HT-29 (cell line): ENCODE measurements at regions not wholly inside any gene's neighbourhood (a gene's known extent, or its start where the extent isn't known, plus 50 kb on each side); places are given as distances from the start of the nearest gene placed in this dataset.
"Not testable (repeated sequence)": the region's sequence is repeated elsewhere in the genome, so short reads cannot be mapped to it uniquely, and the experiment has no call there.

Experiments used
- DNase-seq: peaks from one replicate; pipeline ENCODE4 v3.0.0-alpha.2; 2015; ENCODE audit warnings: low spot score

GRCh38 chr18:47413327-47413726 lies 161.9 kb upstream of the SKOR2 start:
- DNase-seq: no peak

- DNase-seq: no peak
These were observed 161.5 kb upstream of the SKOR2 start for GRCh38 chr18:47412924-47413323.

- no peak for DNase-seq
These were observed 159.7 kb upstream of the SKOR2 start for GRCh38 chr18:47411159-47411558.

GRCh38 chr18:47410139-47410538 lies 158.7 kb upstream of the SKOR2 start:
- DNase-seq: no peak

- DNase-seq: no peak
These were observed 158.1 kb upstream of the SKOR2 start for GRCh38 chr18:47409519-47409918.

- no peak for DNase-seq
These were observed 156.3 kb upstream of the SKOR2 start for GRCh38 chr18:47407736-47408135.

- DNase-seq: no peak
These were observed 153.4 kb upstream of the SKOR2 start for GRCh38 chr18:47404845-47405244.

- no peak for DNase-seq
These were observed 152.5 kb upstream of the SKOR2 start for GRCh38 chr18:47403949-47404348.

- no peak for DNase-seq
These were observed 151.9 kb upstream of the SKOR2 start for GRCh38 chr18:47403317-47403716.

- no peak for DNase-seq
These were observed 148.0 kb upstream of the SKOR2 start for GRCh38 chr18:47399475-47399874.

- peak; percentile 38 for DNase-seq
These were observed 146.3 kb upstream of the SKOR2 start for GRCh38 chr18:47397671-47398319.

GRCh38 chr18:47391665-47392064 lies 140.2 kb upstream of the SKOR2 start:
- no peak for DNase-seq

GRCh38 chr18:47390410-47391024 lies 139.1 kb upstream of the SKOR2 start:
- no peak for DNase-seq

GRCh38 chr18:47389210-47389609 lies 137.8 kb upstream of the SKOR2 start:
- no peak for DNase-seq

GRCh38 chr18:47387864-47388263 lies 136.4 kb upstream of the SKOR2 start:
- DNase-seq: no peak

- no peak for DNase-seq
These were observed 132.3 kb upstream of the SKOR2 start for GRCh38 chr18:47383729-47384128.

GRCh38 chr18:47381975-47382570 lies 130.6 kb upstream of the SKOR2 start:
- no peak for DNase-seq

- DNase-seq: no peak
These were observed 128.7 kb upstream of the SKOR2 start for GRCh38 chr18:47380153-47380552.

GRCh38 chr18:47373465-47373864 lies 122.0 kb upstream of the SKOR2 start:
- no peak for DNase-seq

GRCh38 chr18:47370052-47370451 lies 118.6 kb upstream of the SKOR2 start:
- no peak for DNase-seq

GRCh38 chr18:47354061-47354460 lies 102.6 kb upstream of the SKOR2 start:
- not testable (repeated sequence) for DNase-seq

GRCh38 chr18:47346016-47346415 lies 94.6 kb upstream of the SKOR2 start:
- no peak for DNase-seq

GRCh38 chr18:47345291-47345690 lies 93.8 kb upstream of the SKOR2 start:
- no peak for DNase-seq
